OCI-LY3 (cell line): ENCODE measurements at regions not wholly inside any gene's neighbourhood (a gene's known extent, or its start where the extent isn't known, plus 50 kb on each side); places are given as distances from the start of the nearest gene placed in this dataset.

Experiments
- H2AFZ ChIP-seq: fragments of 200-600, 300-600 bp; shearing (Covaris generic); 2 replicates; pipeline ENCODE4 v1.6.0; 2014; ENCODE audit warnings: antibody characterized with exemption, low read depth, low read length
- H3K27ac ChIP-seq: fragments of 200-600, 300-600 bp; sonication (generic); 2 replicates; pipeline ENCODE4 v1.5.1; 2014; ENCODE audit warnings: mild to moderate bottlenecking, low read length, moderate library complexity, mixed read lengths
- H3K27me3 ChIP-seq: fragments of 200-600, 300-600 bp; sonication (generic); 2 replicates; pipeline ENCODE4 v1.6.1; 2014; ENCODE audit warnings: low read depth, low read length, mixed read lengths
- H3K36me3 ChIP-seq: fragments of 200-600, 300-600 bp; sonication (generic); replicated peaks from 2 replicates; pipeline ENCODE3; 2014; ENCODE audit warnings: low read depth, low read length, mixed read lengths
- H3K4me1 ChIP-seq: fragments of 300-600, 200-600 bp; sonication (generic); 2 replicates; pipeline ENCODE4 v1.6.1; 2014; ENCODE audit warnings: low read length, mixed read lengths
- H3K4me2 ChIP-seq: fragments of 200-600, 300-600 bp; sonication (generic); 2 replicates; pipeline ENCODE4 v1.6.1; 2014; ENCODE audit warnings: low read length, mixed read lengths
- H3K4me3 ChIP-seq: fragments of 300-600, 200-600 bp; sonication (generic); 2 replicates; pipeline ENCODE4 v1.5.1; 2014; ENCODE audit warnings: antibody characterized with exemption, mild to moderate bottlenecking, low read length, moderate library complexity
- H3K79me2 ChIP-seq: fragments of 300-600, 200-600 bp; shearing (Covaris generic); 2 replicates; pipeline ENCODE4 v1.6.1; 2014; ENCODE audit warnings: mild to moderate bottlenecking, low read length, mixed read lengths
- H3K9ac ChIP-seq: fragments of 300-600, 200-600 bp; shearing (Covaris generic); 2 replicates; pipeline ENCODE4 v1.6.0; 2014; ENCODE audit warnings: mild to moderate bottlenecking, low read length, moderate library complexity
- H3K9me3 ChIP-seq: fragments of 200-600, 300-600 bp; shearing (Covaris generic); 2 replicates; pipeline ENCODE4 v1.6.1; 2014; ENCODE audit warnings: low read length, mixed read lengths; ENCODE audit not compliant: insufficient read depth
- H4K20me1 ChIP-seq: fragments of 200-600, 300-600 bp; sonication (generic); 2 replicates; pipeline ENCODE4 v1.6.1; 2016; ENCODE audit warnings: low read length, mixed read lengths; ENCODE audit not compliant: insufficient read depth
- CTCF ChIP-seq: fragments of 200-600, 300-600 bp; sonication (generic); IDR thresholded peaks from 2 replicates; pipeline ENCODE4 v1.5.1; 2014; ENCODE audit warnings: antibody characterized with exemption, low read length, low read depth
- EZH2phosphoT487 ChIP-seq: fragments of 200-600 bp; shearing (Covaris generic); IDR thresholded peaks from 2 replicates; pipeline ENCODE4 v1.6.1; 2018; ENCODE audit warnings: antibody characterized with exemption, mixed run types, low read depth

DNA sequence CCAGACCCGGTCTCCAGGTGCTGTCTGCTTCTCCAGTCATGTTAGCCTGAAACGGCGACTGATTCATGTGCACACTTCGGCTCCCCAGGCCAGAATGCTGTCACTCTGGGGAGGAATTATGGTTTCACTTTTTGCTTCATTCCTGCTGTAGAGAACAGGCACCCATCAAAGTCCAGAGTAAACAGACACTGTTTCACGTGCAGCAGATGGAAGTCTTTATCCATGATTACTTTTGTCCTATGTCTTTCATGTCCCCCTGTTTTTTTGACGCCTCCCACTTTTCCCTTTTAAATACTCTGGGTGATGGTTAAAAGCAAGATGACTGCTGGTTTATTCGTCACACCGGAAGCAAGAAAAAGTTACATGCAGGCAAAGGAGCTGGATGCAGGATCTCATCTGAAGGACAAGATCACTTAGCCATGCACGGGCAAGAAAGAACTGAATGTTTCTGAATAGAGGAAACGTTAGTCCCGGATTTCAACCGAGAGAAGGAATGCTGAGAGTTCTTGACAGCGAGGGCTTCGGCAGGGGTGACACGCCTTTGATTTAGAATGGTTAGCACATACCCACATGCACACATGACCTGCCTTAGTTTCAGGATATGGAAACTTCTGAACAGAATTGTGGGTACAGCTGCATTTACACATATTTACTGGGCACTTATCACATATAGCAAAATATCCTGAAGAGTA, 250.0 kb upstream of the KLF6 start:
- no peak overlapping the region for H3K4me3 ChIP-seq
- H3K27ac ChIP-seq = no peak overlapping the region
- no peaks in the 10 kb centered on the region for H3K79me2 ChIP-seq
- peaks cover 24% of the 10 kb centered on the region for H3K4me1 ChIP-seq
- no peaks in the 10 kb centered on the region for H3K36me3 ChIP-seq
- H2AFZ ChIP-seq = no peak overlapping the region
- no peak overlapping the region for H3K4me2 ChIP-seq
- no peaks in the 10 kb centered on the region for H4K20me1 ChIP-seq
- no peaks in the 10 kb centered on the region for H3K9me3 ChIP-seq
- H3K27me3 ChIP-seq = no peaks in the 10 kb centered on the region
- no peak for TF ChIP-seq EZH2phosphoT487
- TF ChIP-seq CTCF = no peak
- H3K9ac ChIP-seq = no peak overlapping the region

DNA sequence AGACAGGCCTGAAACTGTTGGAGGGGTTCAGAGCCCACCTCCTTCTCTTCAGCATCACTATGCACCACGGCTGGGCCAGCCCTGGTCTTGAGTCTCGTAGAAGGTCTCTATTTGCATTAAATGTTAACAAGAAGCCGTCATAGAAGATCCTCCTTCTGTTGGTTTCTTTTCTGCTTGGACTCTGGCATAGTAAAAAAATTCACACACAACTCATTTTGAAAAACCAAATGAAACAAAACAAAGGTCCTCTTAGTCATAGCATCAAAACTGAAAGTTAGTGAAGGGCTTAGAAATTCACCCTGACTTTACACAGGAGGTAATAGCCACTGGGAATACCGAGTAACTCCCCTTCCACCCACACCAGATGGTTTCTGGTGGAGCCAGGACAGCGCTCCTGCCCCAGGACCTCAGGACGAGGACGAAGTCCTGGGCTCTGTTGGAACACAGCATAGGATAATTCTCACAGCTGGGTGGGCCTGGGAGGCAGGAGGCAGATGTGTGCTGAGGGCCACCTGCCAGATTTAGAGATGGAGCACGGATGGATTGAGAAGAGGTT, 248.4 kb upstream of the KLF6 start:
- no peaks in the 10 kb centered on the region for H3K9me3 ChIP-seq
- TF ChIP-seq EZH2phosphoT487 = no peak
- no peak for TF ChIP-seq CTCF
- H3K4me2 ChIP-seq = peak overlapping the region; percentile 87
- no peaks in the 10 kb centered on the region for H3K79me2 ChIP-seq
- H3K27me3 ChIP-seq = no peaks in the 10 kb centered on the region
- H3K9ac ChIP-seq = peak overlapping the region; percentile 40; the same call in 1 of the 2 replicates
- no peaks in the 10 kb centered on the region for H4K20me1 ChIP-seq
- H3K4me1 ChIP-seq = peaks cover 24% of the 10 kb centered on the region
- H3K27ac ChIP-seq = peak overlapping the region; percentile 78
- H3K4me3 ChIP-seq = peak overlapping the region; percentile 63
- H3K36me3 ChIP-seq = no peaks in the 10 kb centered on the region
- peak overlapping the region; percentile 34; the same call in 1 of the 2 replicates for H2AFZ ChIP-seq

- Histone ChIP-seq H3K27ac (no peak overlapping the region), H3K9ac (no peak overlapping the region), H4K20me1 (no peaks in the 10 kb centered on the region), H3K36me3 (no peaks in the 10 kb centered on the region), H3K4me1 (peaks cover 24% of the 10 kb centered on the region), H3K79me2 (no peaks in the 10 kb centered on the region), H3K4me2 (no peak overlapping the region), H2AFZ (no peak overlapping the region), H3K4me3 (no peak overlapping the region), H3K9me3 (no peaks in the 10 kb centered on the region), H3K27me3 (no peaks in the 10 kb centered on the region)
- no peak for TF ChIP-seq CTCF
These were observed 244.9 kb upstream of the KLF6 start for GRCh38 chr10:4029866-4030265.

DNA sequence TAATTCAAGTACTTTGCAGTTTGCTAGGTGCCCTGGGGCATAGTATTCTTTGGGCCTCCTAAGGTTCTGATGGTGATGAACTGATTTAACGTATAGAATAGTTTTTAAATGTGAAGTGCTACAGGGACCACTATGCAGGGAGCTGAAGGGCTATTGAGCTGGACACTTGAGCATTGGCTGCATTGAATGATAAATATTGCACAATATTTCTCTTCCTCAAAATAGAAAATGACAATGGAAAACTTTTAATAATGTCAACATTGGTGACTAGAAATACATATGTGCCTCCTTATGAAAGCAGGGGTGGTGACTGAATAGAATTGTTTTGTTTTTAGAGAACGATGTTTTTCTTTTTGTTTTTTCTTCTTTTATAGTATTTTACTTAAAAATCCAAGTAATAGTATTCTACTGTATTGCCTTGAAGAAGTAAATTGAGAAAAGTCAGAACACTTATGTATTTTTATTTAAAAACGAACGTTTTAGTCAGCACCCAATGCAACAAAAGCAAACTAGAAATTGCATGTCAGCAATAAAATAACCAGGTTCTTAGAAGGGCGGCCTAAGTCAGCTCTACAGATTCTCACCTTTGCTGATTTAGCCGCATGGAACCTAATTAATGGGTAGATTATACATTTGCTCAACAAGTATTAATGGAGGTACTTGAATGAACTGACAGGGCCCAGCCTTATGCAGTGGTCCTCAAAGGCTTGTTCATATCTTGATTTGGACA, 244.0 kb upstream of the KLF6 start:
- H3K9me3 ChIP-seq = no peaks in the 10 kb centered on the region
- no peaks in the 10 kb centered on the region for H3K36me3 ChIP-seq
- no peak overlapping the region for H3K4me3 ChIP-seq
- H3K4me2 ChIP-seq = no peak overlapping the region
- no peak overlapping the region for H2AFZ ChIP-seq
- no peak overlapping the region for H3K9ac ChIP-seq
- TF ChIP-seq CTCF = no peak
- no peak for TF ChIP-seq EZH2phosphoT487
- no peaks in the 10 kb centered on the region for H4K20me1 ChIP-seq
- no peaks in the 10 kb centered on the region for H3K27me3 ChIP-seq
- no peaks in the 10 kb centered on the region for H3K79me2 ChIP-seq
- H3K4me1 ChIP-seq = peaks cover 19% of the 10 kb centered on the region
- no peak overlapping the region for H3K27ac ChIP-seq
